ENCODE measurements at regions not wholly inside any gene's neighbourhood (a gene's known extent, or its start where the extent isn't known, plus 50 kb on each side); places are given as distances from the start of the nearest gene placed in this dataset.

DNA sequence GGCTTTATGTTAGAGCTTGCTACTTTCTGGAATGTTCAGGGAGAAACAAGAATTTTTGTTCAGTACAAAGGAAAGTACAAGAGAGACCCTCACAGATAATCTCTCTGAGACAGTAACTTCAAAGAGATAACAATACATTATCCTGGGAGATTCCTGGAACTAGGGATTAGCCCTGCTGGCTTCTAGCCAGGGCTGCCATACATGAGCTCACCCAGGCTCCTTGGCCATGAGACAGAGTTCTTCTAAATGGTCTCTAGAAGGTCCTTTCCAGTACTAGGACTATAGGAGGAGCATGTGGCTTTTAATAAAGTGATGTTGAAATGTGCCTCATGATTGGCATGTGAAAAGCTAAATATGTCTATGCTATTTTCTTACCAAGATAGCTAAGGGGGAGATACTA, 342.5 kb downstream of the EMP1 start:
- ATAC-seq (no peak), FAIRE-seq (no peak), DNase-seq (ENCODE audit: low spot score) (no peak)
- H3K79me2 ChIP-seq (ENCODE audit: insufficient read depth, low read length), result no peaks in the 10 kb centered on the region
- CTCF ChIA-PET (ENCODE audit: low intra/inter-chr PET ratio, low total read pairs), result no interaction called here
- H3K9ac ChIP-seq (ENCODE audit: insufficient read depth, low read depth, low read length), result no peak overlapping the region
- H3K9me3 ChIP-seq (ENCODE audit: low read length), result no peaks in the 10 kb centered on the region
- H3K4me2 ChIP-seq (ENCODE audit: low read depth, low read length), result no peak overlapping the region
- H3K4me3 ChIP-seq (replicated peaks in 1 of 3; ENCODE audit: insufficient read depth in 1 of 3, low read depth in 2 of 3, low read length in 3 of 3), result no peak overlapping the region
- H2AFZ ChIP-seq (ENCODE audit: low read length), result no peak overlapping the region
- intact Hi-C loops (cut with micrococcal nuclease; ENCODE audit: unreplicated experiment), result loop anchor here (10.0 kb wide), 1 partner anchor 126 kb away; no protein-coding TSS in a partner anchor
- no peaks in the 10 kb centered on the region for H3K4me1 ChIP-seq (ENCODE audit: insufficient read depth, low read length)
- in situ Hi-C loops (cut with HindIII; ENCODE audit: extremely low pct_ligation_motif_present, low pct_unique_long_range_greater_than_20kb), result loop anchor here (10.0 kb wide), 1 partner anchor 264 kb away; no protein-coding TSS in a partner anchor
- H4K20me1 ChIP-seq (ENCODE audit: insufficient read depth, low read length), result no peaks in the 10 kb centered on the region
- TF ChIP-seq ZNF598 (CRISPR knock-in tag; IDR thresholded peaks at IDR 0.05; ENCODE audit: borderline replicate concordance), result no peak
- POLR2A ChIA-PET, result no interaction called here
- no TSS peak for BruUV-seq (replicated peaks)
- H3K27ac ChIP-seq (ENCODE audit: extremely low read length, insufficient read depth, low read length), result no peak overlapping the region
- H3K27me3 ChIP-seq (ENCODE audit: control insufficient read depth in 1 of 2, insufficient read depth in 2 of 2, low read length in 2 of 2), result no peaks in the 10 kb centered on the region
- no peaks in the 10 kb centered on the region for H3K36me3 ChIP-seq (replicated peaks in 1 of 2; ENCODE audit: control insufficient read depth in 1 of 2, insufficient read depth in 2 of 2, low read length in 2 of 2)

DNA sequence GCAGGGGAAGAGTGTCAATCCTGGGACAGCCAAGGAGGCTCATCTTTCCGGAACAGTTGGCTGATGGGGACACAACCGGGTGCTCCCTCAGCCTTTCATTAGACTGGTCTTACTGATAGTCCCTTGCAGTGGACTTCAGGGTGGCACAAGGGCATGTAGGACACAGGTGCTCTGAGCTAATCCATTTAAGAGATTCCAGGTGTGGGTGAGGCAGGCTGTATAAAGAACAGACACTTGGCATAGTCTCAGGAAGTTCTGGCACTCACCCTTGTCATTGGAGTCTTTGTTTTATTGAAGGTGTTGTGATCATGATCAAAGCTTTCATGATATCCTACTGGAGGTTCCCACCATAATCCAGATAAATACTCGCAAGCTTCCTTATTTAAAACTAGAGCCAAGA, 341.6 kb downstream of the EMP1 start:
- WGBS (ENCODE audit: low lambda C conversion rate), result 30% methylated on average over 3 of the region's 3 CpGs
- Histone ChIP-seq H3K27ac (ENCODE audit: extremely low read length, insufficient read depth, low read length) (no peak overlapping the region), H3K4me3 (replicated peaks in 1 of 3; ENCODE audit: insufficient read depth in 1 of 3, low read depth in 2 of 3, low read length in 3 of 3) (no peak overlapping the region), H3K36me3 (replicated peaks in 1 of 2; ENCODE audit: control insufficient read depth in 1 of 2, insufficient read depth in 2 of 2, low read length in 2 of 2) (no peaks in the 10 kb centered on the region), H3K9me3 (ENCODE audit: low read length) (no peaks in the 10 kb centered on the region), H3K4me1 (ENCODE audit: insufficient read depth, low read length) (no peaks in the 10 kb centered on the region), H3K27me3 (ENCODE audit: control insufficient read depth in 1 of 2, insufficient read depth in 2 of 2, low read length in 2 of 2) (no peaks in the 10 kb centered on the region), H2AFZ (ENCODE audit: low read length) (no peak overlapping the region), H3K4me2 (ENCODE audit: low read depth, low read length) (no peak overlapping the region), H3K79me2 (ENCODE audit: insufficient read depth, low read length) (no peaks in the 10 kb centered on the region), H4K20me1 (ENCODE audit: insufficient read depth, low read length) (no peaks in the 10 kb centered on the region), H3K9ac (ENCODE audit: insufficient read depth, low read depth, low read length) (no peak overlapping the region)
- POLR2A ChIA-PET, result no interaction called here
- in situ Hi-C loops (cut with HindIII; ENCODE audit: extremely low pct_ligation_motif_present, low pct_unique_long_range_greater_than_20kb), result loop anchor here (10.0 kb wide), 1 partner anchor 263 kb away; no protein-coding TSS in a partner anchor
- FAIRE-seq, result no peak
- DNase-seq (ENCODE audit: low spot score), result no peak
- no TSS peak for BruUV-seq (replicated peaks)
- TF ChIP-seq LRRFIP1 (CRISPR knock-in tag; conservative IDR thresholded peaks at IDR 0.05), result no peak
- TF ChIP-seq MIER2 (CRISPR knock-in tag; IDR thresholded peaks at IDR 0.05), result no peak
- TF ChIP-seq FOXA3 (CRISPR knock-in tag; IDR thresholded peaks at IDR 0.05), result no peak
- TF ChIP-seq, protein P1, sequence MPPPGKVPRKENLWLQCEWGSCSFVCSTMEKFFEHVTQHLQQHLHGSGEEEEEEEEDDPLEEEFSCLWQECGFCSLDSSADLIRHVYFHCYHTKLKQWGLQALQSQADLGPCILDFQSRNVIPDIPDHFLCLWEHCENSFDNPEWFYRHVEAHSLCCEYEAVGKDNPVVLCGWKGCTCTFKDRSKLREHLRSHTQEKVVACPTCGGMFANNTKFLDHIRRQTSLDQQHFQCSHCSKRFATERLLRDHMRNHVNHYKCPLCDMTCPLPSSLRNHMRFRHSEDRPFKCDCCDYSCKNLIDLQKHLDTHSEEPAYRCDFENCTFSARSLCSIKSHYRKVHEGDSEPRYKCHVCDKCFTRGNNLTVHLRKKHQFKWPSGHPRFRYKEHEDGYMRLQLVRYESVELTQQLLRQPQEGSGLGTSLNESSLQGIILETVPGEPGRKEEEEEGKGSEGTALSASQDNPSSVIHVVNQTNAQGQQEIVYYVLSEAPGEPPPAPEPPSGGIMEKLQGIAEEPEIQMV (CRISPR knock-in tag; IDR thresholded peaks at IDR 0.05; ENCODE audit: low read depth), result no peak
- no peak for TF ChIP-seq FUBP1 (CRISPR knock-in tag; IDR thresholded peaks at IDR 0.05; ENCODE audit: borderline replicate concordance)
- no peak for TF ChIP-seq ZNF251 (CRISPR knock-in tag; IDR thresholded peaks at IDR 0.05)
- TF ChIP-seq ZNF841 (CRISPR knock-in tag; IDR thresholded peaks at IDR 0.05; ENCODE audit: borderline replicate concordance), result no peak
- no peak for TF ChIP-seq E2F1 (CRISPR knock-in tag; IDR thresholded peaks at IDR 0.05)
- no peak for TF ChIP-seq ZNF749 (CRISPR knock-in tag; IDR thresholded peaks at IDR 0.05; ENCODE audit: borderline replicate concordance)
- ATAC-seq, result no peak
- CTCF ChIA-PET (ENCODE audit: low intra/inter-chr PET ratio, low total read pairs), result no interaction called here
- intact Hi-C loops (cut with micrococcal nuclease; ENCODE audit: unreplicated experiment), result loop anchor here (10.0 kb wide), 1 partner anchor 127 kb away; no protein-coding TSS in a partner anchor

All from HepG2 (cell line).